ENCODE measurements at regions not wholly inside any gene's neighbourhood (a gene's known extent, or its start where the extent isn't known, plus 50 kb on each side); places are given as distances from the start of the nearest gene placed in this dataset.

DNA sequence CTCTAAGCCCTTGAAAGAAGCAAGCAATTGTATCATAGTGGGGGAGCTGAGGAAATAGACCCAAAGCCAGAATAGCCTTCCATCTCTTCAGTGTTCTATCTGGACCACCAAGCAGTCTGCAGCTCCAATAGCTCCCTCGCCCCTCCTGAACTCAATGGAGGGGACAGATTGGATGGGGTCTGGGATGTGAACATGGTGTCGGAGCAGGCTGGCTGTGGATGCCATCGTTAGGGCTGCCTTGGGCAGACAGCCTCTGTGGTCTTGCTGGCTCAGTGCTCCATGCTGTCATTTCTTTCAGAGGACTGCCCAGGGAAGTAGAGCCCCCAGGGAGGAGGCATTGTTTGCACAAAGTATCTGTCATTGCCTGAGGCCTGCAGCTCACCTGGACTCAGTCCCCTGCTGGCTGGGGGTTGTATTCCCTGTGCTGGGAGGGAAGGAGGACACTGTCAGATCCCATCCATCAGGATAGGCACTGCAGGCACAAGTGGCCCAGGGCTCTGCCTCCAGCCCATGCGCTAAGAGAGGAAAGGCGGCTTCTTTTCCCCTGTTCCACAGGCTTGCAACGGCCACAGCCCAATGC, 537.7 kb downstream of the BUD13 start:
- no peak for DNase-seq

DNA sequence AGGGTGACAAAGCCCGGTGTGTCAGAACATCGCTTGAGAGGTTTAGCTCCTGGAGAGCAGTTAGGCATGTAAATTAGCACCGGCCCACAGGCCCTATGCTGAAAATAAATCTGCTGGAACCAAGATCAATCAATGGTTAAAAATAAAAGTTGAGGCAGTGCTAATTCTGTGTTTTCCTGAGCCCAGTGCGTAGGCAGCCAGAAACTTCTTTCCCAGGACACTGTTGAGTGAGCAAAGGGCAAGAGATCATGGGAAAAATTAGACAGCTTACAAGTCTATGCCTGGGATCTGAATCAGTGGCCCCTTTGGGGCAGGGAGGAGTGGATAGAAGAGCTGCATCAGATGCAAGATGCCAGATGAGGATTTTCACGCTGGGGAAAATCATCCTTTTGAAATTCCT, 539.2 kb downstream of the BUD13 start:
- DNase-seq: no peak

- DNase-seq: no peak
Measured at GRCh38 chr11:116232364-116232828, 540.4 kb downstream of the BUD13 start.

GRCh38 chr11:116231543-116231942, 541.2 kb downstream of the BUD13 start:
- DNase-seq: no peak

- no peak for DNase-seq
Measured at GRCh38 chr11:116230438-116230837, 542.3 kb downstream of the BUD13 start.

GRCh38 chr11:116229236-116229970, 543.4 kb downstream of the BUD13 start:
- DNase-seq: no peak

DNA sequence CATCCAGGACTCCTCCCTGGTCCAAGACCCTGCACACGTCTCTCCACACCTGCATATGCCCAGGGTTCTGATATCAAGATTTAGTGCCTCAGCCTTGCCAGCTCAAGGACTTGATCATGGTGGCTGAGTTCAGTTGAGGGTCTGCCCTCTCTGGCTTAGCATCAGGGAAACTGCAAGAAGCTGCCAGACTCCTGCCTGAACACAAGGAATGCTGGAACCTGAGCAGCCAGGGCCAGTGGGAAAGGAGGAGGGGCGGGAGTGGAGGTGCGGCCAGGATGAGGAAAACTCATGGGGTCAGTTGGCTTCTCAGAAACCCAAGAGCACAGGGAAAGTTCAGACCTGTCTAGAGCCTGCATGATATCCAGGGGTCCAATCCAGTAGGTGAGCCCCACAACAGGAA, 546.1 kb downstream of the BUD13 start:
- DNase-seq: no peak

DNA sequence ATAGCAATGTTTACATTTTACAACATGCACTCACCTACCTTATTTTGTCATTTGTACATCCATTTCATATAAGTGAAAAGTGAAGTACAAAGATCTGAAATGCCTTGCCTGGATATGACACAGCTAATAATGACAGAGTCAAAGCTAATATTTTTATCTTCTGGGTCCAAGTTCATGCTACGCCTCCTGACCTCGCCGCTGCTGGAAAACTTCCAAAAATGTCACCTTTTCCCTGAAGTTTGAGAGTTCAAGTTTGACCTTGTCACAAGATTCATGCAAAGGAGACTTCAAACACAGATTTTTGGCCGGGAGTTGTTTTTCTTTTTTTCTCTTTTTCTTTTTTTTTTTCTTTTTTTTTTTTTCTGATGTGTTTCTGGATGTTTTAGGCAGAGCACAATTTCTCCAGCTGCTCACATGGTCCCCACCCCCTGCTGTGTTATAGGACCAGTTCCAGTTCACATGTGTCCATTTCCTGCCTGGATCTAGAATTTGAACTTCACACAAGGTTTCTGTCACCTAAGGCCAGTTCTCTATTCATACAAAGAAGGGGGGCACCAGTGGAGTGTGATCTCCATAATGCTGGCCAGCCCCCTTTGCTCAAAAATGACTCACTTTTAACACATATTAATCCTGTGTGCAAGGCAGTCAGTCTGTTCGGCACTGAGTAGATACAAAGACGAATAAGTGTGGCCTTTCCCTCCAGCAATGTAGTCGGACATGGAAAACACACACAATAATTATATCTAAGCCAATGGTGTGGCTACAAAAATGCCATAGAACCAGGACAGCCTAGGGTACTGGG, 546.8 kb downstream of the BUD13 start:
- DNase-seq: no peak

GRCh38 chr11:116225236-116225635, 547.6 kb downstream of the BUD13 start:
- no peak for DNase-seq

GRCh38 chr11:116224889-116225200, 547.9 kb downstream of the BUD13 start:
- no peak for DNase-seq

DNA sequence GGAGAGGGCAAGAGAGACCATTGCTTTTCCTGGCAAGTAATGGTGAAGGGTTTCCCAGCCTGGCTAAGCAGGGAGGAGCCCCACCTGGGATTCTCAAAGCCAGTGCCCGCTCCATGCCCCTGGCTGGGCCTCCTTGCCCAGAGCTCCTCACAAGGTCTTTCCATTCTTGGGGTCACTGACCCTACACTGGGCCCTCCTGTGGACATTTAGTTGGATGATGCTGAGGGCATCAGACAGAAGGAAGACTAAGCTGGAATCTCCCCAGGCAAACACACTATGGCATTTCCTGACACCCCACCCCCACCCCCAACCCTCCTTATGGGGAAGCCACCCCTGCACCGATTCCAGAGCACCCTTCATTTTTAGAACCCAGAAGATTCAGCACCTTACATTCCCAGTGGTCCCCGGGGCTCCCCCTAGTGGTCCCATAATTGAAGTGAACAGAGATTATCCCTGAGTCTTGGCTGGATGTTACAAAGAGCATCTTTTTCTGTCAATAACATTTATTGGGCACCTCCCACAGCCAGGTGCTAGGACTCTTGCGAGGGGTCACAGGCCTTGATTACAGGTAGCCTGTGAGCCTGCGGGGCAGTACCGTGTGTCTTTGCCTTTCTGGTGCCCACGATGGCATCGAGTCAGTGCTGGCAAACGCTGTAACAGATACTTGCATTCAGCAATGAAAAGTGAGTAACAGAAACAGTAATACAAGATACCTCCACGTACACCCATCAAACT, 548.5 kb downstream of the BUD13 start:
- no peak for DNase-seq

DNA sequence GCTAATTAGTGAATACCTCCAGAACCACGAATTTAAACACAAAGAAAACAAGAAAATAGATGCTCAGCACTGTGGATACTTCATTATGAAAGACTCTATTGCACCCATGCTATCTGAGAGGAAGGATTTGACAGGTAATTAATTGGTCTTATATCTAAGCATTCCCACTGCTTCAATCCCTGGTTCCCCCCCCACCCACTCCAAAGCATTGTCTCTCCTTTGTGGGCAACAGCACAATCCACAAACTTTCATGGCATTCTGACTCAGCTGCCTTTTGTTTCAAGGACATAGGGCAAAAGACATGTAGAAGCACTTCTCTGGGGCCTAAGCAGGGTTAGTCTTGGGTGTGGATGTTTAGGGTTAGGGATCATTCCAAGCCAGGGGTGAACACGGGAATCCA, 551.4 kb downstream of the BUD13 start:
- no peak for DNase-seq

DNA sequence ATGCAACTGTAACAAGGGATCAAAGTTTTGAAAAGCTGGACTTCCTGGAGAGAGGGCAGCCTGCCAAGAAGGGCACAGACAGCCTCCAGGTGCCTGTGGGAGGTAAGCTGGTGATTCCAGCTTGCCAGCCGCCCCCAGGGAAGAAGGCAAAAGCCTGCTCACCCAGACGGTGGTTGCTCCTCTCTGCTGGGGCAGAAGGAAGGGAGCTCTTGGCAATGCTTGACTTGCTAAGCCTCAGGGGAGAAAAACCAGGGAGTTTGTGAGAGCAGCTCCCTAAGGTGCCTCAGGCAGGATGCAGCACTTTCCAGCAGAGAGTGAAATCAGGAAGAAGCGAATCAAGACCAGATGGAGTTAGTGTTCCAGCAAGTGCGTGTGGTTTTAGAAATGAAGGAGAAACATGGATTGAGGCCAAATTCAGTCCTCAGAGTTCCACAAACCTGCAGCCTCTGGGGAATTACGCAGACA, 553.6 kb downstream of the BUD13 start:
- DNase-seq: no peak

DNA sequence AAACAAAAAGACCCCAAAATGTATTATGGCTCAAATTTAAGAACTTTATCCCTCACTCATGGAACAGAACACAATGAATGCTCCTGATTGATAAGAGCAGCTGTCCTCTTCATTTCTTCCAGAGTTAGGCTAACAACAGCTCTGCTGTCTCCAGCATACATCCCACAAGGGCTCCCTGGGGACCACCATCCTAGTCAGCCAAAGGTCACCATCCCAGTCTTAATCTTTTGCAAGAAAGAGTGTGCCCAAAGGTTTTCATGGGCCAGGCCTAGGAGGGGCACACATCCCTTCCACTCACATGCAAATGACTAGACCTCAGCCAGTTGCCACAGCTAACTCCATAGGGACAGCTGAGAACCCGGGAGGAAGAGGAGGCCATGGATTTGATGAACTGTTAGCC, 555.3 kb downstream of the BUD13 start:
- no peak for DNase-seq

DNA sequence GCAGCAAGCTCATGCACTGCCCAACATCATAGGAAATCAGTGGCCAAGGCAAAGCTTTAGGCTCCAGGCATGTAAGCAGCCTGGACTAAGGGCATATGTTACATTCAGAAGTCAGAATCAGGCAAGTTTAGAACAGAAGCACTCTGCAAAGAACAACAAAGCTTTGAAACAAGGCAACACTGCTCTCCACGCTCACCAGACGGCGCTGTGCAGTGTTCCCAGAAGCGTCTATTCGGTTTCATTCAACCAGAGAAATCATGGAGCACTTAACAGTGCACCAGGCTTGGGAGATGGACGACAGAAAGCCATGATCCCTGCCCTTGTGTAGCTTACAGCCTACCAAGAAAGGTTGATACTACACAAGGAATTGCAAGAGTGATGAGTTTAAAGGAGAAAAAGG, 555.8 kb downstream of the BUD13 start:
- DNase-seq: no peak

DNA sequence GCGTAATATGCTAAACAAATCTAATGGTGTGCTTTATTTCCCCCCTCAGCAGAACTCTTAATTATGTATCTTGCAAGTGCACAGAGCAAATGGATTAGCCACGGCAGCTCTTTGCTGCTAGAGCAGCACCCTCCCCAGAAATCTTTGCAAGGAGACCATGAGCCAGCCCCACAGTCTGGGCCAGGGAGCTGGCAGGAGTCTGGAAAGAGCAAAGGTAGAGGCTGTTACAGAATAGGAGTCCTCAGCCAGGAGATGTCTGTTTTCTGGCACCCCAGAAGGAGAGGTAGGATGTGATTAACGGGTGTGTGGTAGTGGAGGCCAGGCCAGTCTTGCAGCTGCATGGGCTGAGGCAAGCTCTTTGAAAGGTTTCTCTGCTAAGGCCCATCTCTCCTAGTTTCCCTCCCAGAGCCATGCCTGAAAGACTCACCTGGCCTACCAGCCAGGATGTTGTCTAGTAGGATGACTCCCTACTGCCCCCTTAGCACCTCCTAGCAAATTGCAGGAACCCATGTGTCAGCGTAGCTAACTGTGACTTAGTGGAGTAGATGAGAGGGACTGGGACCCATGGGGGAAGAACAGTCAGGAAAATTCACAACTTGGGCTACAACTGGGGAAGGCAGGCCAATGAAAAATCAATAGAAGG, 557.2 kb downstream of the BUD13 start:
- no peak for DNase-seq

GRCh38 chr11:116211147-116211546, 561.6 kb downstream of the BUD13 start:
- no peak for DNase-seq

- no peak for DNase-seq
Measured at GRCh38 chr11:116210663-116211062, 562.1 kb downstream of the BUD13 start.

- no peak for DNase-seq
Measured at GRCh38 chr11:116209255-116209654, 563.5 kb downstream of the BUD13 start.

GRCh38 chr11:116207421-116208141, 565.2 kb downstream of the BUD13 start:
- DNase-seq: no peak

DNA sequence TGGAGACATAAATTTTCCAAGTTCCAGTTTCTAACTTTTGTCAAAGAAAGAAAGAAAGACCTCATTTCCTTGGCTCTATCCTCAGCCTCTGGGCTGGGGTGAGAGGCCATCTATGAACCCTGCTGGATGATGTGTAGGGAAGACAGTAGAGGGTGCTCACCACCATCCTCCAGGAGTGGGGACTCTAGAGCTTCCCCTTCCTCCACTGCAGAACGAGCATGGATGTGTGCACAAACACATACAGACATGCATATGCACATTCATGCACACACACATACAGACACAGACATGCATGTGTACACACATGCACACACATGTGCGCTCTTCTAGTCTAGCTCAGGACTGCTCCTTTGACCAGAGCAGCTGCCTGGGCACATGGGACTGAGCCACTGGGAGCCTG, 565.8 kb downstream of the BUD13 start:
- no peak for DNase-seq

- no peak for DNase-seq
Measured at GRCh38 chr11:116202922-116203321, 569.9 kb downstream of the BUD13 start.

Measured in T1000 (cell line).